GM12878 (cell line): ENCODE measurements at regions not wholly inside any gene's neighbourhood (a gene's known extent, or its start where the extent isn't known, plus 50 kb on each side); places are given as distances from the start of the nearest gene placed in this dataset.

Source experiments
- ATAC-seq: fragments of 200-7000 bp; cut with Tn5 transposase; 3 replicates; pipeline ENCODE4 v1.9.1; 2020; ENCODE audit warnings: mild to moderate bottlenecking, moderate library complexity
- BruUV-seq: library from RNA; stranded (reverse); fragments of 400-500 nt; replicated peaks from 2 replicates; lab custom pipeline; 2021; lab: Mats Ljungman, UMichigan
- CTCF ChIA-PET: fragments of 300-600 bp; sonication (Branson Sonifier 250); formaldehyde crosslinking; extraction: SDS; loops from one replicate; lab custom pipeline; 2021; ENCODE audit warnings: inconsistent platforms; lab: Yijun Ruan, JAX
- POLR2A ChIA-PET: fragments of 350-600 bp; formaldehyde crosslinking; extraction: SDS; loops from one replicate; lab custom pipeline; 2021; ENCODE audit warnings: inconsistent platforms; lab: Charles Lee
- RAD21 ChIA-PET: fragments of 300-600 bp; sonication (Branson Sonifier 250); formaldehyde crosslinking; loops from one replicate; lab custom pipeline; 2023; ENCODE audit warnings: antibody characterized with exemption; ENCODE audit not compliant: unreplicated experiment; lab: Charles Lee
- SMC1A ChIA-PET: fragments of 300-600 bp; sonication (Branson Sonifier 250); formaldehyde crosslinking; loops from one replicate; lab custom pipeline; 2023; ENCODE audit not compliant: unreplicated experiment, uncharacterized antibody; lab: Charles Lee
- DNase-seq: peaks from one replicate; pipeline ENCODE4 v3.0.0-alpha.2; 2011; ENCODE audit warnings: low read depth, low spot score
- FAIRE-seq: peaks from 3 replicates; lab custom pipeline; 2011; peaks lifted over from hg19 to GRCh38; lab: Jason Lieb, UNC
- H2AFZ ChIP-seq: 2 replicates; pipeline ENCODE4 v1.6.0; 2011; ENCODE audit warnings: low read depth, low read length, control low read depth; ENCODE audit not compliant: control insufficient read depth
- H3K27ac ChIP-seq: 2 replicates; pipeline ENCODE4 v1.5.1; 2011; ENCODE audit warnings: control low read depth; ENCODE audit not compliant: control insufficient read depth, insufficient read depth
- H3K27me3 ChIP-seq, 2 experiments: replicated peaks in 1 of 2; 2 replicates each; pipeline versions ENCODE4 v1.6.0 to v1.6.1; 2011; ENCODE audit warnings: low read length in 1 of 2; ENCODE audit not compliant: control insufficient read depth in 2 of 2, insufficient read depth in 2 of 2
- H3K36me3 ChIP-seq, 2 experiments: 2 replicates each; pipeline ENCODE4 v1.5.1; 2011; ENCODE audit warnings: low read length in 1 of 2; ENCODE audit not compliant: control insufficient read depth in 2 of 2, insufficient read depth in 2 of 2
- H3K4me1 ChIP-seq: 2 replicates; pipeline ENCODE4 v1.6.1; 2011; ENCODE audit warnings: mild to moderate bottlenecking, low read length, moderate library complexity, mixed read lengths; ENCODE audit not compliant: control insufficient read depth, insufficient read depth
- H3K4me2 ChIP-seq: 2 replicates; pipeline ENCODE4 v1.6.0; 2011; ENCODE audit warnings: control low read depth; ENCODE audit not compliant: control insufficient read depth, insufficient read depth
- H3K4me3 ChIP-seq: fragments of 200-600 bp; sonication (generic); 2 replicates; pipeline ENCODE4 v1.5.1; 2016
- H3K79me2 ChIP-seq: 2 replicates; pipeline ENCODE4 v1.6.0; 2011; ENCODE audit warnings: low read length; ENCODE audit not compliant: control insufficient read depth, insufficient read depth
- H3K9ac ChIP-seq: 2 replicates; pipeline ENCODE4 v1.8.0; 2011; ENCODE audit warnings: low read length, control low read depth, mixed read lengths; ENCODE audit not compliant: control insufficient read depth, insufficient read depth
- H3K9me3 ChIP-seq: replicated peaks from 3 replicates; pipeline ENCODE4 v1.5.1; 2011; ENCODE audit warnings: mild to moderate bottlenecking, low read length; ENCODE audit not compliant: control insufficient read depth, insufficient read depth
- H4K20me1 ChIP-seq: 2 replicates; pipeline ENCODE4 v1.6.0; 2011; ENCODE audit not compliant: control insufficient read depth, insufficient read depth
- CHD1 ChIP-seq: IDR thresholded peaks from 2 replicates; pipeline ENCODE4 v1.6.1; 2012; ENCODE audit warnings: low read depth, low read length, improper control_type of control experiment
- FOXK2 ChIP-seq: fragments of 450-650 bp; IDR thresholded peaks from 2 replicates; pipeline ENCODE4 v1.6.1; 2017; ENCODE audit warnings: mild to moderate bottlenecking, moderate library complexity
- FOXM1 ChIP-seq: IDR thresholded peaks from 2 replicates; pipeline ENCODE4 v1.6.1; 2012; ENCODE audit warnings: low read depth, mild to moderate bottlenecking, inconsistent platforms, low read length, moderate library complexity
- HSF1 ChIP-seq: fragments of 150-350 bp; IDR thresholded peaks from 2 replicates; pipeline ENCODE4 v1.6.1; 2014; ENCODE audit warnings: mild to moderate bottlenecking, low read depth, low read length
- KAT2A ChIP-seq: conservative IDR thresholded peaks from 2 replicates; pipeline ENCODE4 v1.6.1; 2011; ENCODE audit warnings: low read depth, low read length; ENCODE audit not compliant: control insufficient read depth
- MYB ChIP-seq: fragments of 150-350 bp; IDR thresholded peaks from 2 replicates; pipeline ENCODE4 v1.6.1; 2014; ENCODE audit warnings: mild to moderate bottlenecking, low read depth, low read length, borderline replicate concordance
- NFIC ChIP-seq: IDR thresholded peaks from 2 replicates; pipeline ENCODE4 v1.6.1; 2012; ENCODE audit warnings: low read depth, mild to moderate bottlenecking, inconsistent platforms, low read length, moderate library complexity
- SIN3A ChIP-seq: IDR thresholded peaks from 2 replicates; pipeline ENCODE4 v1.6.1; 2012; ENCODE audit warnings: low read depth, low read length, improper control_type of control experiment
- SIX5 ChIP-seq: IDR thresholded peaks from 2 replicates; pipeline ENCODE4 v1.6.1; 2011; ENCODE audit warnings: mild to moderate bottlenecking, low read depth, low read length, moderate library complexity; ENCODE audit not compliant: severe bottlenecking
- SREBF2 ChIP-seq: IDR thresholded peaks from 2 replicates; pipeline ENCODE4 v1.6.1; 2012; ENCODE audit warnings: mild to moderate bottlenecking, low read length
- TARDBP ChIP-seq: IDR thresholded peaks from 2 replicates; pipeline ENCODE4 v1.6.1; 2016; ENCODE audit warnings: borderline replicate concordance
- TBL1XR1 ChIP-seq: IDR thresholded peaks from 2 replicates; pipeline ENCODE4 v1.6.1; 2012; ENCODE audit warnings: low read depth, low read length, improper control_type of control experiment
- ZBTB11 ChIP-seq: fragments of 450-650 bp; formaldehyde crosslinking; IDR thresholded peaks from 2 replicates; pipeline ENCODE4 v1.5.0; 2022; ENCODE audit warnings: mild to moderate bottlenecking, missing genetic modification characterization
- ZNF687 ChIP-seq: fragments of 450-650 bp; IDR thresholded peaks from 2 replicates; pipeline ENCODE4 v1.6.1; 2017; ENCODE audit warnings: mild to moderate bottlenecking, moderate library complexity
- in situ Hi-C: fragments of 300-500 bp; cut with MboI; formaldehyde crosslinking; loops from 9 replicates; pipeline ENCODE4 v1.14.3; 2018; ENCODE audit warnings: mixed read lengths
- intact Hi-C: fragments of 100-400 bp; cut with micrococcal nuclease; formaldehyde crosslinking; loops from one replicate; pipeline ENCODE4 v1.14.2; 2022; ENCODE audit not compliant: unreplicated experiment

GRCh38 chr9:101832486-101832885 lies 94.0 kb upstream of the GRIN3A start:
- Histone ChIP-seq H3K27me3 (no peaks in the 10 kb centered on the region), H2AFZ (no peak overlapping the region), H3K4me1 (no peaks in the 10 kb centered on the region), H3K27ac (no peak overlapping the region), H4K20me1 (no peaks in the 10 kb centered on the region), H3K79me2 (no peaks in the 10 kb centered on the region), H3K36me3 (no peaks in the 10 kb centered on the region), H3K4me3 (no peak overlapping the region), H3K4me2 (no peak overlapping the region), H3K9ac (no peak overlapping the region), H3K9me3 (no peaks in the 10 kb centered on the region)
- in situ Hi-C loops, result no loop called here
- ChIA-PET CTCF (no interaction called here), RAD21 (no interaction called here), SMC1A (no interaction called here), POLR2A (no interaction called here)
- no peak for FAIRE-seq
- ATAC-seq, result no peak
- BruUV-seq, result no TSS peak
- DNase-seq, result no peak
- intact Hi-C loops, result no loop called here
- TF ChIP-seq TBL1XR1 (no peak), ZNF687 (no peak), SIN3A (no peak), SREBF2 (no peak), ZBTB11 (no peak), MYB (no peak), SIX5 (no peak), TARDBP (no peak), CHD1 (no peak), FOXK2 (no peak), FOXM1 (no peak), KAT2A (no peak), NFIC (no peak), HSF1 (no peak)
